PC-9 (cell line): ENCODE measurements at regions not wholly inside any gene's neighbourhood (a gene's known extent, or its start where the extent isn't known, plus 50 kb on each side); places are given as distances from the start of the nearest gene placed in this dataset.

Experiments
- BruUV-seq: library from RNA; stranded (reverse); fragments of 400-500 nt; replicated peaks from 2 replicates; lab custom pipeline; 2021; lab: Mats Ljungman, UMichigan
- CTCF ChIA-PET: fragments of 300-600 bp; sonication (Branson Sonifier 250); formaldehyde crosslinking; loops from one replicate; lab custom pipeline; 2022; ENCODE audit warnings: antibody characterized with exemption; lab: Charles Lee
- POLR2A ChIA-PET: fragments of 300-600 bp; sonication (Branson Sonifier 250); formaldehyde crosslinking; loops from one replicate; lab custom pipeline; 2022; ENCODE audit warnings: antibody characterized with exemption; ENCODE audit not compliant: unreplicated experiment; lab: Charles Lee
- DNase-seq, 2 experiments: peaks; one replicate each; pipeline versions ENCODE4 v3.0.0 to v3.0.0-alpha.2; 2015 to 2022; ENCODE audit warnings: mixed read lengths in 1 of 2
- H2AFZ ChIP-seq: fragments of 200-600 bp; sonication (generic); 2 replicates; pipeline ENCODE4 v1.8.1; 2017; ENCODE audit warnings: antibody characterized with exemption
- H3F3A ChIP-seq: fragments of 200-600 bp; sonication (generic); 2 replicates; pipeline ENCODE4 v1.8.1; 2017; ENCODE audit warnings: antibody characterized with exemption, mild to moderate bottlenecking, low read depth; ENCODE audit not compliant: insufficient read depth
- H3K27ac ChIP-seq: fragments of 200-600 bp; sonication (generic); 2 replicates; pipeline ENCODE4 v1.6.1; 2016; ENCODE audit warnings: mixed run types
- H3K27me3 ChIP-seq: fragments of 200-600 bp; sonication (generic); 2 replicates; pipeline ENCODE4 v1.6.1; 2016; ENCODE audit warnings: low read depth, mixed run types; ENCODE audit not compliant: insufficient read depth
- H3K36me3 ChIP-seq: fragments of 200-600 bp; sonication (generic); 2 replicates; pipeline ENCODE4 v1.6.1; 2016; ENCODE audit warnings: low read depth, mixed run types
- H3K4me1 ChIP-seq: fragments of 200-600 bp; sonication (generic); replicated peaks from 2 replicates; pipeline ENCODE4 v1.6.1; 2016; ENCODE audit warnings: mixed run types; ENCODE audit not compliant: insufficient read depth
- H3K4me2 ChIP-seq: fragments of 200-600 bp; sonication (generic); 2 replicates; pipeline ENCODE4 v1.6.1; 2017; ENCODE audit warnings: mixed run types
- H3K4me3 ChIP-seq: fragments of 200-600 bp; sonication (generic); 2 replicates; pipeline ENCODE4 v1.6.1; 2016; ENCODE audit warnings: mixed run types
- H3K79me2 ChIP-seq: fragments of 200-600 bp; sonication (generic); 2 replicates; pipeline ENCODE4 v1.6.1; 2017; ENCODE audit warnings: low read depth, mixed run types
- H3K9me2 ChIP-seq: fragments of 200-600 bp; sonication (generic); 2 replicates; pipeline ENCODE4 v1.8.1; 2017; ENCODE audit warnings: mild to moderate bottlenecking; ENCODE audit not compliant: insufficient read depth
- H3K9me3 ChIP-seq: fragments of 200-600 bp; sonication (generic); 2 replicates; pipeline ENCODE4 v1.8.1; 2016; ENCODE audit warnings: low read depth; ENCODE audit not compliant: insufficient read depth
- H4K20me1 ChIP-seq: fragments of 200-600 bp; sonication (generic); 2 replicates; pipeline ENCODE4 v1.8.1; 2017; ENCODE audit not compliant: insufficient read depth
- EZH2 ChIP-seq: fragments of 200-600 bp; sonication (generic); IDR thresholded peaks from 2 replicates; pipeline ENCODE4 v1.8.0; 2017; ENCODE audit warnings: antibody characterized with exemption, low read depth
- intact Hi-C: fragments of 100-400 bp; cut with micrococcal nuclease; formaldehyde crosslinking; loops from one replicate; pipeline ENCODE4 v1.10.0; 2022; ENCODE audit not compliant: unreplicated experiment
- TF ChIP-seq, protein P1 (sequence below): fragments of 200-600 bp; sonication (generic); conservative IDR thresholded peaks from 2 replicates; pipeline ENCODE4 v1.6.1; 2017; ENCODE audit warnings: mixed run types, antibody characterized with exemption, mild to moderate bottlenecking, moderate library complexity

DNA sequence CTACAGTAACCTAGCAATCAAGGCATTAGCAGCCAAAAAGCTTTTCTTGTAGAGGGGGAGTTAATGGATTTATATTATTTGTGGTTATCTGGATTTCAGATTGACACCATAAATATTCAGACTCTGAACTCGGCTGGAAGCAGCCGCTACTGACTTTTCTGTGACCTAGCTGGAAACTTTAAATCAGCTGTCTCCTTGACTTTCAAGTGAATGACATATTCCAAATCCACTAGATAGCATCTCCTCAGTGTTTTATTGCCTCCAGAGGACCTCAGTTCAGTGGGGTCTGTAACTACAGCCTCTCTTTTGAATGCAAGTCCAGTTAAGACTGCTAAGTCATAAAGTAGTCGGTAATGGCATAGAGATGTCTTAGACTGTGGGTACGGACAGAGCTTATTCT is 448.5 kb downstream of the NUF2 start:
- Histone ChIP-seq H3K36me3 (no peaks in the 10 kb centered on the region), H3K4me3 (no peak overlapping the region), H2AFZ (no peak overlapping the region), H3K9me2 (no peaks in the 10 kb centered on the region), H3F3A (no peaks in the 10 kb centered on the region), H4K20me1 (no peaks in the 10 kb centered on the region), H3K4me2 (no peak overlapping the region), H3K27ac (no peak overlapping the region), H3K9me3 (no peaks in the 10 kb centered on the region), H3K4me1 (no peaks in the 10 kb centered on the region), H3K79me2 (no peaks in the 10 kb centered on the region), H3K27me3 (no peaks in the 10 kb centered on the region)
- intact Hi-C loops: no loop called here
- no TSS peak for BruUV-seq
- CTCF ChIA-PET: no interaction called here
- DNase-seq: no peak
- POLR2A ChIA-PET: no interaction called here
- TF ChIP-seq, protein P1, sequence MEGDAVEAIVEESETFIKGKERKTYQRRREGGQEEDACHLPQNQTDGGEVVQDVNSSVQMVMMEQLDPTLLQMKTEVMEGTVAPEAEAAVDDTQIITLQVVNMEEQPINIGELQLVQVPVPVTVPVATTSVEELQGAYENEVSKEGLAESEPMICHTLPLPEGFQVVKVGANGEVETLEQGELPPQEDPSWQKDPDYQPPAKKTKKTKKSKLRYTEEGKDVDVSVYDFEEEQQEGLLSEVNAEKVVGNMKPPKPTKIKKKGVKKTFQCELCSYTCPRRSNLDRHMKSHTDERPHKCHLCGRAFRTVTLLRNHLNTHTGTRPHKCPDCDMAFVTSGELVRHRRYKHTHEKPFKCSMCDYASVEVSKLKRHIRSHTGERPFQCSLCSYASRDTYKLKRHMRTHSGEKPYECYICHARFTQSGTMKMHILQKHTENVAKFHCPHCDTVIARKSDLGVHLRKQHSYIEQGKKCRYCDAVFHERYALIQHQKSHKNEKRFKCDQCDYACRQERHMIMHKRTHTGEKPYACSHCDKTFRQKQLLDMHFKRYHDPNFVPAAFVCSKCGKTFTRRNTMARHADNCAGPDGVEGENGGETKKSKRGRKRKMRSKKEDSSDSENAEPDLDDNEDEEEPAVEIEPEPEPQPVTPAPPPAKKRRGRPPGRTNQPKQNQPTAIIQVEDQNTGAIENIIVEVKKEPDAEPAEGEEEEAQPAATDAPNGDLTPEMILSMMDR: no peak
- no peak for TF ChIP-seq EZH2

DNA sequence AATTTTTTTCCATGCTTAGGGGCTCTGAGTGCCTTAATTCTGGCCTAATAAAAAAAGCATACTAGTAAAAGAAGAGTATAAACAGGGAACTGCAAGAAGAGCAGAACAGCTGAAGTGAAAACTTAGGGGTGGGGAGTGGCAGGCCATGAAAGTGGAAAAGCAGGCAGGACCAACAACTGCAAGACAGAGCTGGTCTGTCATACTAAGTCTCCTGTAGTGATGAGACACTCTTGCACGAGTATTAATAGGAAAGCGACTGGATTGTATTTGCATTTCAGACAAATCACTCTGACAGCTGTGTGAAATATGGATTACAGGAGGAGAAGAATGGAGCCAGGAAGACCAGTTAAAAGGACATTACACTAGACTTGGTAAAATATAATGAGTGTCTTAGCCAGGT is 449.9 kb downstream of the NUF2 start:
- no peak for TF ChIP-seq EZH2
- TF ChIP-seq, protein P1: no peak
- ChIA-PET POLR2A (no interaction called here), CTCF (no interaction called here)
- BruUV-seq: no TSS peak
- Histone ChIP-seq H3K9me2 (no peaks in the 10 kb centered on the region), H3K4me2 (no peak overlapping the region), H4K20me1 (no peaks in the 10 kb centered on the region), H3K4me1 (no peaks in the 10 kb centered on the region), H3F3A (no peaks in the 10 kb centered on the region), H3K36me3 (no peaks in the 10 kb centered on the region), H3K4me3 (no peak overlapping the region), H3K27me3 (no peaks in the 10 kb centered on the region), H3K9me3 (no peaks in the 10 kb centered on the region), H2AFZ (no peak overlapping the region), H3K79me2 (no peaks in the 10 kb centered on the region), H3K27ac (no peak overlapping the region)
- DNase-seq: no peak
- intact Hi-C loops: no loop called here

DNA sequence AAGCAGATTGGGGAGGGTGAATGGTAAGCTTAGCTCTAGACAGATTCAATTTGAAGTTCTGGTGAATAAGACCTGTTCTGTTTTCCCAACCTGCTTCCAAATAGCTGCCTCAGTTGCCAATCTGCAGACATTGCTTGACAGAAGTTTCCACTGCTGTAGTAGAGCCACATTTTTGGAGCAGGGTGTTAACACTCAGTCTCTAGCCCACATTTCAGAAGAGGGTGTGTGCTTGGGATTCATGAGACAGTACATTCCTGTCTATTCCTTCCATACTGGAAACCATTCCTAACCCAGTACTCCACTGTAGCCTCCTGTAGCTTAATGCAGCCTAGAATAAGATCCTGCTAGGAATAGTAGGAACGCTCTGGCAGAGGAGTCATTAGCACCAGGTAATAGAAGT is 450.5 kb downstream of the NUF2 start:
- DNase-seq: no peak
- Histone ChIP-seq H3K27ac (no peak overlapping the region), H3K27me3 (no peaks in the 10 kb centered on the region), H2AFZ (no peak overlapping the region), H3F3A (no peaks in the 10 kb centered on the region), H3K4me2 (no peak overlapping the region), H3K4me3 (no peak overlapping the region), H4K20me1 (no peaks in the 10 kb centered on the region), H3K36me3 (no peaks in the 10 kb centered on the region), H3K9me2 (no peaks in the 10 kb centered on the region), H3K4me1 (no peaks in the 10 kb centered on the region), H3K79me2 (no peaks in the 10 kb centered on the region), H3K9me3 (no peaks in the 10 kb centered on the region)
- ChIA-PET POLR2A (no interaction called here), CTCF (no interaction called here)
- intact Hi-C loops: no loop called here
- BruUV-seq: no TSS peak
- TF ChIP-seq, protein P1: no peak
- TF ChIP-seq EZH2: no peak
